ENCODE measurements at regions not wholly inside any gene's neighbourhood (a gene's known extent, or its start where the extent isn't known, plus 50 kb on each side); places are given as distances from the start of the nearest gene placed in this dataset.

GRCh38 chr2:12035029-12035720 is 288.7 kb downstream of the LPIN1 start:
- H3K27me3 ChIP-seq (ENCODE audit: insufficient read depth, low read length) = no peaks in the 10 kb centered on the region
- no peaks in the 10 kb centered on the region for H3K36me3 ChIP-seq (ENCODE audit: insufficient read depth, low read depth, low read length)
- H3K9ac ChIP-seq (ENCODE audit: low read depth, low read length) = no peak overlapping the region
- H3K4me1 ChIP-seq (ENCODE audit: insufficient read depth, low read length) = no peaks in the 10 kb centered on the region
- no peak overlapping the region for H3K4me3 ChIP-seq (ENCODE audit: low read length)
- no peaks in the 10 kb centered on the region for H3K9me3 ChIP-seq (ENCODE audit: insufficient read depth, low read depth, low read length)
- no peak overlapping the region for H3K27ac ChIP-seq (ENCODE audit: low read length)

DNA sequence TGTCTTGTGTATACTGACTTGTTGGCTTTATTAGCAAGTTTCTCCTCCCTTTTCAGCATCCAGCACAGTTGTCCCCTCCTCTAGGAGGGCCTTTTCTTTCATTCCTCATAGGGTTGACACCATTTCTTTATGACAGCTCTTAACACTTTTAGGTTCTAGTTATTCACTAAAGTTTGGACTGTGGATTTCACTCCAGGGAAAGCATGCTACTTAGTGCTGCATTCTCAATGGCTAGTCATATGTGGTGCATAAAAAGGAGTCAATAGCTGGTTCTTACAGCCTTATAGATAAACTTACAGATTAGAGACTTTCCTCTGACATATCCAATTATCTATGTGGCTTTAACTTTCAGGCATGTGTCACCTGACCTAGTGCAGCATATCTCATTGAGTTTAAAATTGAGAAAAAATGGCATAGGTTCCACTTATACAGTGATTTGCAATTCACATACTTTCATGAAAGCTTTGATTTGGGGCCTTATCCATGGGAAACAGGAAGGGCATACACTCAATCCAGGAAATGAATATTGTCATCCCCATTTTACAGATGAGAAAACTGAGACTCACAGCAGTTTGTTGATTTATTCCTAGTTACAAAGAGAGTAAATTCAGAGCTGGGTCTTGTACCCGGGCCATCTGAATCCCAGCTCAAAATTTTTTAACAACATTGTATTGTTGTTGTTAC is 289.7 kb downstream of the LPIN1 start:
- Histone ChIP-seq H3K4me1 (ENCODE audit: insufficient read depth, low read length) (no peaks in the 10 kb centered on the region), H3K9ac (ENCODE audit: low read depth, low read length) (no peak overlapping the region), H3K9me3 (ENCODE audit: insufficient read depth, low read depth, low read length) (no peaks in the 10 kb centered on the region), H3K27me3 (ENCODE audit: insufficient read depth, low read length) (no peaks in the 10 kb centered on the region), H3K27ac (ENCODE audit: low read length) (no peak overlapping the region), H3K36me3 (ENCODE audit: insufficient read depth, low read depth, low read length) (no peaks in the 10 kb centered on the region), H3K4me3 (ENCODE audit: low read length) (no peak overlapping the region)

GRCh38 chr2:12036640-12036983 is 290.2 kb downstream of the LPIN1 start:
- H3K9me3 ChIP-seq (ENCODE audit: insufficient read depth, low read depth, low read length) = no peaks in the 10 kb centered on the region
- no peak overlapping the region for H3K27ac ChIP-seq (ENCODE audit: low read length)
- no peaks in the 10 kb centered on the region for H3K27me3 ChIP-seq (ENCODE audit: insufficient read depth, low read length)
- no peak overlapping the region for H3K4me3 ChIP-seq (ENCODE audit: low read length)
- no peaks in the 10 kb centered on the region for H3K4me1 ChIP-seq (ENCODE audit: insufficient read depth, low read length)
- H3K9ac ChIP-seq (ENCODE audit: low read depth, low read length) = no peak overlapping the region
- no peaks in the 10 kb centered on the region for H3K36me3 ChIP-seq (ENCODE audit: insufficient read depth, low read depth, low read length)

- Histone ChIP-seq H3K4me1 (ENCODE audit: insufficient read depth, low read length) (no peaks in the 10 kb centered on the region), H3K9ac (ENCODE audit: low read depth, low read length) (no peak overlapping the region), H3K4me3 (ENCODE audit: low read length) (no peak overlapping the region), H3K27me3 (ENCODE audit: insufficient read depth, low read length) (no peaks in the 10 kb centered on the region), H3K9me3 (ENCODE audit: insufficient read depth, low read depth, low read length) (no peaks in the 10 kb centered on the region), H3K27ac (ENCODE audit: low read length) (no peak overlapping the region), H3K36me3 (ENCODE audit: insufficient read depth, low read depth, low read length) (no peaks in the 10 kb centered on the region)
These were observed 290.9 kb downstream of the LPIN1 start for GRCh38 chr2:12037301-12037700.

- H3K27ac ChIP-seq (ENCODE audit: low read length) = no peak overlapping the region
- no peaks in the 10 kb centered on the region for H3K27me3 ChIP-seq (ENCODE audit: insufficient read depth, low read length)
- no peak overlapping the region for H3K9ac ChIP-seq (ENCODE audit: low read depth, low read length)
- H3K4me1 ChIP-seq (ENCODE audit: insufficient read depth, low read length) = no peaks in the 10 kb centered on the region
- no peaks in the 10 kb centered on the region for H3K36me3 ChIP-seq (ENCODE audit: insufficient read depth, low read depth, low read length)
- H3K4me3 ChIP-seq (ENCODE audit: low read length) = no peak overlapping the region
- H3K9me3 ChIP-seq (ENCODE audit: insufficient read depth, low read depth, low read length) = no peaks in the 10 kb centered on the region
These were observed 294.8 kb downstream of the LPIN1 start for GRCh38 chr2:12041236-12041635.

DNA sequence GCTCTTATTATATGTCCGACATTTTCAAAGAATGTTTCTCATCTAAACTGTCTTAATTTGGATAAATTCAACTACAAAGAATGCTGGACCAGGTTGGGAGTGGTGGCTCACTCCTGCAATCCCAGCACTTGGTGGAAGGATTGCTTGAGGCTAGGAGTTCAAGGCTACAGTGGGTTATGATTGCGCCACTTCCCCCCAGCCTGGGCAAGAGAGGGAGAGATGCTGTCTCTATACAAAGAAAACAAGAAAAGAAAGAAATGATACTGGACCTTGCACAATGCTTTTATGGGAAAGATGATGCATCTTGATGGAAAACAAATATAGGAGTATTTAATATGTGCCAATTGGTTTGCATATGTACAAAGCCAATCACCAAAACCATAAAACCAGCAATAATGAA is 296.7 kb downstream of the LPIN1 start:
- H3K27me3 ChIP-seq (ENCODE audit: insufficient read depth, low read length) = no peaks in the 10 kb centered on the region
- no peaks in the 10 kb centered on the region for H3K36me3 ChIP-seq (ENCODE audit: insufficient read depth, low read depth, low read length)
- H3K9ac ChIP-seq (ENCODE audit: low read depth, low read length) = no peak overlapping the region
- H3K9me3 ChIP-seq (ENCODE audit: insufficient read depth, low read depth, low read length) = no peaks in the 10 kb centered on the region
- H3K4me1 ChIP-seq (ENCODE audit: insufficient read depth, low read length) = peaks cover 3% of the 10 kb centered on the region; the same call in 1 of the 2 replicates
- H3K4me3 ChIP-seq (ENCODE audit: low read length) = no peak overlapping the region
- H3K27ac ChIP-seq (ENCODE audit: low read length) = no peak overlapping the region

DNA sequence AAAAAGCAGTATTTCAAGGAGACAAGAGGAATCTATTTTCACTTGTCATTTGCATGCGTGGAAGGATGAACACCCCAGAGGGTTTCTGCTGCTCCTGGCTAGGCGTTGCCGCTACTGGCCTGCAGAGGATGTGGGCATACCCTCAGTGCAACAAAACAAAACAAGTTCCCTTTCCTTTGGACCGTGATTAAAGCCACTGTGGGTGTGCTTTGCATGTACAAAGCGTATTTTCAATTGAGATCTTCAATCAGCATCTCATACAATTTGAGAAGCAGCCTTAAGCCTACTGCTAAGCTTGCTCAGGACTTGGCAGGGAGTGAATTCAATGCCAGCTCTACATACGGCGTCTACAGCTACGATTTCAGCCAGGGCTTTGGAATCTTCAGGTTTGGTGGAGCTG is 298.4 kb downstream of the LPIN1 start:
- H3K9ac ChIP-seq (ENCODE audit: low read depth, low read length) = no peak overlapping the region
- H3K4me3 ChIP-seq (ENCODE audit: low read length) = no peak overlapping the region

GRCh38 chr2:12045864-12046291 is 299.4 kb downstream of the LPIN1 start:
- no peaks in the 10 kb centered on the region for H3K27me3 ChIP-seq (ENCODE audit: insufficient read depth, low read length)
- H3K27ac ChIP-seq (ENCODE audit: low read length) = no peak overlapping the region
- no peak overlapping the region for H3K4me3 ChIP-seq (ENCODE audit: low read length)
- no peak overlapping the region for H3K9ac ChIP-seq (ENCODE audit: low read depth, low read length)
- H3K36me3 ChIP-seq (ENCODE audit: insufficient read depth, low read depth, low read length) = no peaks in the 10 kb centered on the region
- H3K9me3 ChIP-seq (ENCODE audit: insufficient read depth, low read depth, low read length) = no peaks in the 10 kb centered on the region
- H3K4me1 ChIP-seq (ENCODE audit: insufficient read depth, low read length) = peaks cover 3% of the 10 kb centered on the region; the same call in 1 of the 2 replicates

More for the DNA sequence above, 298.4 kb downstream of the LPIN1 start:
- H3K27ac ChIP-seq (ENCODE audit: low read length) = no peak overlapping the region
- no peaks in the 10 kb centered on the region for H3K36me3 ChIP-seq (ENCODE audit: insufficient read depth, low read depth, low read length)
- no peaks in the 10 kb centered on the region for H3K27me3 ChIP-seq (ENCODE audit: insufficient read depth, low read length)
- peaks cover 3% of the 10 kb centered on the region; the same call in 1 of the 2 replicates for H3K4me1 ChIP-seq (ENCODE audit: insufficient read depth, low read length)
- no peaks in the 10 kb centered on the region for H3K9me3 ChIP-seq (ENCODE audit: insufficient read depth, low read depth, low read length)

GRCh38 chr2:12046641-12047040 is 300.2 kb downstream of the LPIN1 start:
- Histone ChIP-seq H3K27ac (ENCODE audit: low read length) (no peak overlapping the region), H3K4me1 (ENCODE audit: insufficient read depth, low read length) (peaks cover 3% of the 10 kb centered on the region; the same call in 1 of the 2 replicates), H3K9ac (ENCODE audit: low read depth, low read length) (no peak overlapping the region), H3K36me3 (ENCODE audit: insufficient read depth, low read depth, low read length) (no peaks in the 10 kb centered on the region), H3K4me3 (ENCODE audit: low read length) (no peak overlapping the region), H3K9me3 (ENCODE audit: insufficient read depth, low read depth, low read length) (no peaks in the 10 kb centered on the region), H3K27me3 (ENCODE audit: insufficient read depth, low read length) (no peaks in the 10 kb centered on the region)

- Histone ChIP-seq H3K4me3 (ENCODE audit: low read length) (no peak overlapping the region), H3K9me3 (ENCODE audit: insufficient read depth, low read depth, low read length) (no peaks in the 10 kb centered on the region), H3K9ac (ENCODE audit: low read depth, low read length) (no peak overlapping the region), H3K27me3 (ENCODE audit: insufficient read depth, low read length) (no peaks in the 10 kb centered on the region), H3K4me1 (ENCODE audit: insufficient read depth, low read length) (peaks cover 3% of the 10 kb centered on the region; the same call in 1 of the 2 replicates), H3K36me3 (ENCODE audit: insufficient read depth, low read depth, low read length) (no peaks in the 10 kb centered on the region), H3K27ac (ENCODE audit: low read length) (no peak overlapping the region)
These were observed 301.3 kb downstream of the LPIN1 start for GRCh38 chr2:12047761-12048160.

DNA sequence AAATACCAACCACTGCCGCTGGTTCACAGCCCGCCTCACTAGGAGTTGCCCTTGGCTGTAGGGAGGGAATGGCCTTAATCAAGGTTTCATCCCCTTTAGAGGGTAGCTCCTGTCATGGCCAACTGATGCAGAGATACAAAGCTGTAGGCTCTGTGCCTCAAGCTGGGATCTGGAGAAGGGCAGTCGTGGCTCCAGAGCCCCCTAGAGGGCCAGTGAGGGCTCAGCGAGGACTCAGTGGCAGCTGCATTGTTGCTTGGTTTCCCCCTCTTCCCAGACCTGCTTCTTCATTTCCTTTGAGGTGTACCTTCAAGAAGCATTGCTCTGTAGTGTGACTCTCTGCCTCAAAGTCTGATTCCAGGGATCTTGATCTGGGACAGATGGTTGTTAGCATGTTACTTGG is 302.1 kb downstream of the LPIN1 start:
- no peak overlapping the region for H3K9ac ChIP-seq (ENCODE audit: low read depth, low read length)
- no peak overlapping the region for H3K4me3 ChIP-seq (ENCODE audit: low read length)
- H3K36me3 ChIP-seq (ENCODE audit: insufficient read depth, low read depth, low read length) = no peaks in the 10 kb centered on the region
- H3K4me1 ChIP-seq (ENCODE audit: insufficient read depth, low read length) = peaks cover 3% of the 10 kb centered on the region; the same call in 1 of the 2 replicates
- H3K27me3 ChIP-seq (ENCODE audit: insufficient read depth, low read length) = no peaks in the 10 kb centered on the region
- no peaks in the 10 kb centered on the region for H3K9me3 ChIP-seq (ENCODE audit: insufficient read depth, low read depth, low read length)
- no peak overlapping the region for H3K27ac ChIP-seq (ENCODE audit: low read length)

GRCh38 chr2:12050396-12050795 is 304.0 kb downstream of the LPIN1 start:
- H3K9me3 ChIP-seq (ENCODE audit: insufficient read depth, low read depth, low read length) = no peaks in the 10 kb centered on the region; the same call in 1 of the 2 replicates
- no peak overlapping the region for H3K27ac ChIP-seq (ENCODE audit: low read length)
- H3K4me3 ChIP-seq (ENCODE audit: low read length) = no peak overlapping the region
- H3K36me3 ChIP-seq (ENCODE audit: insufficient read depth, low read depth, low read length) = no peaks in the 10 kb centered on the region
- no peaks in the 10 kb centered on the region for H3K27me3 ChIP-seq (ENCODE audit: insufficient read depth, low read length)
- peaks cover 3% of the 10 kb centered on the region; the same call in 1 of the 2 replicates for H3K4me1 ChIP-seq (ENCODE audit: insufficient read depth, low read length)
- H3K9ac ChIP-seq (ENCODE audit: low read depth, low read length) = no peak overlapping the region
